DMS 273 (cell line): ENCODE measurements at regions not wholly inside any gene's neighbourhood (a gene's known extent, or its start where the extent isn't known, plus 50 kb on each side); places are given as distances from the start of the nearest gene placed in this dataset.
"Not testable (repeated sequence)": the region's sequence is repeated elsewhere in the genome, so short reads cannot be mapped to it uniquely, and the experiment has no call there.

ENCODE experiments used
- DNase-seq: peaks from one replicate; lab custom pipeline; 2025; ENCODE audit not compliant: unreplicated experiment; lab: John Stamatoyannopoulos, UW

DNA sequence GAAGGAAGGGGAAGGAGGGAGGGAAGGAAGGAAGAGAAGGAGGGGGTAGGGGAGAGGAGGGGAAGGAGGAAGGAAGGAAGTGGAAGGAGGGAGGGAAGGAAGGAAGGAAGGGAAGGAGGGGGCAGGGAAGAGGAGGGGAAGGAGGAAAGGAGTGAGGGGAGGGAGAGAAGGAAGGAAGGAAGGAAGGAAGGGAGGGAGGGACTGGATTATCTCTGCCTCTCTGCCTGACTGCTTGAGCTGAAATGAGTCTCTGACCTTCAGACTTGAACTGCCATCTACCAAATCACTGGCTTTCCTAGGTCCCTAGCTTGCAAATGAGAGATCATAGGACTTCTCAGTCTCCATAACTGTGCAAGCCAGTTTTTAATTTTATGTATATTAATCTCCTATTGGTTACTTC lies 436.8 kb downstream of the PREX1 start:
- DNase-seq = no peak

- DNase-seq = no peak
Observed at GRCh38 chr20:48387675-48388074, 440.1 kb downstream of the PREX1 start.

DNA sequence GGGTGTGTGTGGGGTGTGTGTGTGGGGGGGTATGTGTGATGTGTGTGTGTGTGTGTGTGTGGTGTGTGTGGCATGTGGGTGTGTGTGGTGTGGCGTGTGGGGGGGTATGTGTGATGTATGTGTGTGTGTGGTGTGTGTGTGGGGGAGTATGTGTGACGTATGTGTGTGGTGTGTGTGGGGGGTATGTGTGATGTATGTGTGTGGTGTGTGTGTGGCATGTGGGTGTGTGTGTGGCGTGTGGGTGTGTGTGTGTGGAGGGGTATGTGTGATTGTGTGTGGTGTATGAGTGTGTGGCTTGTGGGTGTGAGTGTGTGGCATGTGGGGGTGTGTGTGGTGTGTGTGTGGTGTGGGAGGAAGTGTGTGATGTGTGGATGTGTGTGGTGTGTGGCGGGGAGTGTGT lies 442.3 kb downstream of the PREX1 start:
- DNase-seq = no peak

DNA sequence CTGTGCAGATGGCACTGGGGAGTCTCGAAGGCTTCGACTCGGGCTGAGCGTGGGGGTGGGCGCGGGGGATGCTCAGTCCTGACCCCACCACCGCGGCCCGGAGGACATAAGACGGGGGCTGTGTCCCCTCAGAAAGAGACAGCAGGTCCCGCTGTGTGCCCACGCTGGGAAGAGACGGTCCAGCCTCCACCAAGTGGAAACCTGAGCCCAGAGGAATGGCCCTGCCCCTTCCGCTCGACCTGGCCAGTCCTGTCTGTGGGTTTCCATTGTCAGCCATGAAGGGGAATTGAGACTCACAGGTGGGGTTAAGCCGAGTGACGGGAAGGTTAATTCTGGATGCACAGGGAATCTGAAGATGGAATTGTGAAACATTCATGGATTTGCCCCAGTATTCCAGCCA lies 442.7 kb downstream of the PREX1 start:
- DNase-seq = no peak

DNA sequence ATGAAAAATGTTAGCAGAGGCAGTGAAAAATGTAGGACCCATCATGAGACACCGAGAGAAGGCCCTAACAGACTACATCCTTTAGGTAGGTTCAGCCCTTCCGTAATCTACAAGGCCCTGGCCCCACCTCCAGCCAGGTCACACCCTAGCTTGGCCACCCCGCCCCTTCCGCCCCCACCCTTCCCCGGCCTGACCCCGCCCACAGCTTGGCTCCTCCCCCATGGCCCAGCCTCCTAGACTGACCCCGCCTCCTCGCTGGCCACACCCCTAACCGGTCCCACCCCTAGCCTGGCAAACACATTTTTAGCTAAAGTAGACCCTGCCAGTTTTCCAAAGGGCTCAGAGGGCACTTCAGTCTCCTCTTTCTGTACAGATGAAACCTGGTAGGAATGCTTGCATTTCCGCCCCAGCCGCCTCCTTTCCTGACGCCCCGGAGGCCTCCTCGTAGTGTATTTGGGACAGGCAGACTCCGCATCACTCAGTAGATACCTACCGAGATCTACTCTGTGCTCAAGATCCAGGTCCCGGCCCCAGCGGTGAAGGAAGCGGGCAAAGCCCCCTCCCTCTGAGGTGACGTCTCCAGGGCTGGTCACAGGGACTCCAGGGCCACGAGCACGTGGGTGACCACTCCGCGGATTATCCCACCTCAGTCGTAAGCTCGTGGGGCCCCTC lies 443.5 kb downstream of the PREX1 start:
- DNase-seq = no peak

GRCh38 chr20:48383252-48383651 lies 444.5 kb downstream of the PREX1 start:
- DNase-seq = no peak

- DNase-seq = peak; percentile 28
Observed at GRCh38 chr20:48382304-48382703, 445.5 kb downstream of the PREX1 start.

GRCh38 chr20:48381353-48382120 lies 446.3 kb downstream of the PREX1 start:
- DNase-seq = peak; percentile 33

GRCh38 chr20:48380661-48381060 lies 447.1 kb downstream of the PREX1 start:
- peak; percentile 56 for DNase-seq

DNA sequence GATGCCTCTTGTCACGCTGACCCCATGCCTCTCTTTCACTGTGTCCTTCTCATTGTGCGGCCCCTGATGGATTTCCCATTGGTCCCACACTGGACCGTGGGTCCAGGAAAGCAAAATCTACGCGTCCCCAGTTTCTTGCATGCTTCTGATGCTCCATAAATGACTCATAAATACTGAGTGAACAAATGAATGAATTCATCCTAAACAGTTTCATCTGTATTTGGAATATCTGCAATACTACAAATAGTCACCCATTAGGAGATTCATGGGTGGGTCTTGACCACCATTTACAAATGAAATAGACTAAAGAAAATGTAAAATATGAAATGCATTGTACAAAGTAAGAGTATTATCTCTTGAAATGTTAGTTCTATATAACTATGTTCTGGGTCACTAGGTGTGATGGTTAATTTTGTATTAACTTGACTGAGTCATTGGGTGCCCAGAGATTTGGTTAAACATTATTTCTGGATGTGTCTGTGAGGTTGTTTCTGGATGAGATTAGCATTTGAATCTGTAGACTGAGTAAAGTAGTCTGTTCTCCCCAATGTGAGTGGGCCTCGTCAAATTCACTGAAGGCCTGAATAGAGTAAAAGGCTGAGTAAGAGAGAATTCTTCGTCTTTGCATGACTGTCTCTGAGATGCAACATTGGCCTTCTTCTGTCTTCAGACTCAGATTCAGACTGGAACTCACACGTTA lies 448.7 kb downstream of the PREX1 start:
- DNase-seq = no peak

- DNase-seq = no peak
Observed at GRCh38 chr20:48377940-48378339, 449.9 kb downstream of the PREX1 start.

- no peak for DNase-seq
Observed at GRCh38 chr20:48375804-48376203, 452.0 kb downstream of the PREX1 start.

DNA sequence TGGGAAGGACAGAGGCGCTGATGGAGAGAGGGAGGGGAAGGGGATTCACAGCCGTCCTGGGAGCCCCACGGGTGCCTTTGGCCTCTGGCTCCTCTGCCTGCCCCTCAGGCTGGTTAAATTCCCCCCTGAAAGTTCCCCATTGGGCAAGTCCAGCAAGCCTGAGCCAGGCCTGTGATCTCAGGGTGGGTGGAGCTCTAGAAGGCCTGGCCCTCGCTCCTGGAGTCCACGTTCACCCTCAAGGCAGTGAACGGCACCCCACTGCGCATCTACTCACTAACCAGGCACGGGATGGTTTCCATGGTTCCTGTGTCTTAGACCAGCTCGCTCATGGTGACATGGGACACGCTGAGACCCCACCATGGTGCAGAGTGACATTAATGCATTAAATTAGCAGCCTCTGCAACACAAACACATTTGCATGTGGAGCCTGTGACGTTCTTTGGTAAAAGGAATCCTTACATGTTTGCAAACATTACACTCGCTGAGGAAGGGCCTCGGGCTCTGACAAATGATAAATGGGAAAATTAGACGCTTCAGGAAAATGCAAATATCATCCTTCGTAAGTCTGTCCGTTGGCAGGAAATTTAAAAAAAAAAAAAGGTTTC lies 452.7 kb downstream of the PREX1 start:
- DNase-seq = no peak

DNA sequence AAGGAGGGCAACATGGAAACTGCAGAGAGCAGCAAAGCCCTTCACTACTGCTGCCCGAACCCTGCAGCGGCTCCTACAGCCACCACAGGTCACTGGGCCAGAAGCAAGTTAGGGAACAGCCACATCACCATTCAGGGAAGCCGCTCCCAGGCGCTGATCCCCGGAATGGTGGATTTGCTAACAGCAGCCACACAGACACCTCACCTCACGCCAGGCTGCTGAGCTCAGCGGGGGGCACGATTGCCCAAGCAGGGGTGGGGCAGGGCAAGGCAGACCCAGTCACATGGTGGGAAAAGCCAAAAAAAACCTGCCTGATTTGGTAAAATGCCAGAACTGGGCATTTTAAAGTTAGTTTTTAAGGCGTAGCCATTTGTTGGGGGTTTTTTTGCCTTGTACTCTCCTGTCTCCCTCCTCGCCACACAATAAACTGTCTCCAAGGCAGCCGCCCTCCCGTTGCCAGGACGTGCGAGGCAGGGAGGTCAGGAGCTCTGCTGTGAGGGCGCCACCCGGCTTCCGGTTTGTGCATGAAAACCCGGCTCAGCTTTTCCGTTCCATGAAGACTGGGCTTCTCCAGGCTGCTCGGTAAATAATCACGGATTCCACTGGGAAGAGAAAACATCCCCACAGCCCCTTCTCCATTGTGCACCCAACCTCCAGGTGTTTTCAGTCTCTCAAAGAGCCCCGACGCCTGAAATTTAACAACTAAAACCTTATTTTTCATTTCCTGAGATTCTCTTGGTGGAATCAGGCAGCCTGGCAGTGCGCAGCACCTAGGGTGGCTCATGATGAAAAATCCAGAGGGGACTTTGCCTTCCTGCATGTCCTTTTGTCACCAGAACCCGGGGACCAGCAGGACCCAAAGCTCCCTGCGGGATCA lies 453.5 kb downstream of the PREX1 start:
- peak; percentile 77 for DNase-seq

- no peak for DNase-seq
Observed at GRCh38 chr20:48373555-48373934, 454.3 kb downstream of the PREX1 start.

GRCh38 chr20:48372851-48373554 lies 454.8 kb downstream of the PREX1 start:
- not testable (repeated sequence) for DNase-seq

GRCh38 chr20:48371211-48371610 lies 456.6 kb downstream of the PREX1 start:
- DNase-seq = peak; percentile 18

- peak; percentile 41 for DNase-seq
Observed at GRCh38 chr20:48368580-48369021, 459.2 kb downstream of the PREX1 start.

DNA sequence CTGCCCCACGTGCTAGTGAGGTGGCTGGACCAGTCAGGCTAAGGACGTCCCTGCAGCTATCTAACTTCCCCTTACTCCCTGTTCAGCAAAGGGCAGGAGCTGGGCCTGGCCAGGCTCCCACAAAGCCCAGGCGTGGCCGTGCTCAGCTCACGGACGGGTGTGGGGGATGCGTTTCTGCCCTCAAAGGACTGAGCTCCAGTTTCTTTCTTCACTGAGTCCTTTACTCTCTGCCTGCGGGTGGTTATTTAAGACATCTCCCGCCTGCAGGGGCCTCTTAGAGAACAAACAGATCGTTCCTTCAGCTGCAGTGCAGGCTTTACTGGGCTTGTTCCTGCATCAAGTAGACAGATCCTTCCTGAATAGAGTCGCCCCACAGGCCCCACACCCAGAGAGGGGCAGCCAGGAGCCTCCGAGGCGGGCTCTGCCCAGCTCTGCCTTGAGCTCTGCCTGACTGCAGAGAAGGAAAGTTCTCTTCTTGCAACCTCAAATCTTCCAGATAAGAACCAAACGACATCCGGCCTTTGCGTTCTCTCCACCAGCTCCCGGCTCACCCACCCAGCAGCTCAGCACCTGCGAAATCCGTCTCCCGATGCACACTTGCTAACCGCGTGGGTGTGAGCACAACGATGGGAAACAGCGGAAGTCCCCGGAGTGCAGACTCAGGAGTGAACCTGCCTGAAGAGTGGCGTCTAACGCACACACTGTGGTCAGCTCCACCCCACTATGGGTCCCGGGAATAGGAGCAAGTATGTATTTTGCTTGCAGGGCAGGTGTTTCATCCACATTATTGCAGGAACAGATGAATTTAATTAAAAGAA lies 460.0 kb downstream of the PREX1 start:
- not testable (repeated sequence) for DNase-seq
